Hepatocyte (in vitro differentiated cells): ENCODE measurements at regions not wholly inside any gene's neighbourhood (a gene's known extent, or its start where the extent isn't known, plus 50 kb on each side); places are given as distances from the start of the nearest gene placed in this dataset.

Experiments
- CTCF ChIP-seq: fragments of 200-600 bp; sonication (generic); IDR thresholded peaks from 2 replicates; pipeline ENCODE4 v1.5.1; 2016; ENCODE audit warnings: antibody characterized with exemption, mild to moderate bottlenecking; ENCODE audit not compliant: poor library complexity
- EZH2 ChIP-seq: fragments of 200-600 bp; sonication (generic); IDR thresholded peaks from 2 replicates; pipeline ENCODE4 v1.6.1; 2016; ENCODE audit warnings: antibody characterized with exemption, mild to moderate bottlenecking, borderline replicate concordance
- EZH2phosphoT487 ChIP-seq: fragments of 200-600 bp; sonication (generic); IDR thresholded peaks from one replicate; pipeline ENCODE4 v1.6.1; 2018; ENCODE audit warnings: antibody characterized with exemption, mild to moderate bottlenecking, low read depth, moderate library complexity; ENCODE audit not compliant: unreplicated experiment, severe bottlenecking

GRCh38 chr1:87718241-87718950 is 389.7 kb downstream of the LMO4 start:
- TF ChIP-seq CTCF: no peak
- TF ChIP-seq EZH2: no peak
- TF ChIP-seq EZH2phosphoT487: no peak
